Right lobe of liver (tissue), 4 donors: ENCODE measurements at regions not wholly inside any gene's neighbourhood (a gene's known extent, or its start where the extent isn't known, plus 50 kb on each side); places are given as distances from the start of the nearest gene placed in this dataset.

ENCODE experiments used
- CTCF ChIP-seq, 4 donors: fragments of 200-600 bp in 3 of 4; fragments of 450-650 bp in 1 of 4; IDR thresholded peaks; one replicate each; pipeline versions ENCODE4 v1.5.1 to v1.8.0; 2016 to 2022; ENCODE audit warnings: antibody characterized with exemption in 4 of 4, mild to moderate bottlenecking in 2 of 4
- POLR2A ChIP-seq: fragments of 450-650 bp; IDR thresholded peaks from one replicate; pipeline ENCODE4 v1.6.1; 2017; ENCODE audit warnings: antibody characterized with exemption, mild to moderate bottlenecking
- donor health status: DM: no; HTN: no; CAD: no.
- donor health status: DM: no; HTN: no; CAD: no.
- donor health status: DM: no; HTN: yes; CAD: no.

GRCh38 chr16:88141580-88141979 is 190.3 kb downstream of the BANP start:
- TF ChIP-seq CTCF (IDR thresholded peaks at IDR 0.05) (no peak), POLR2A (no peak)
